ENCODE measurements at regions not wholly inside any gene's neighbourhood (a gene's known extent, or its start where the extent isn't known, plus 50 kb on each side); places are given as distances from the start of the nearest gene placed in this dataset.

- Histone ChIP-seq H3K27ac (ENCODE audit: low read depth in 1 of 2, low read length in 2 of 2) (no peak overlapping the region), H3K36me3 (ENCODE audit: control insufficient read depth in 4 of 4, insufficient read depth in 3 of 4, low read depth in 1 of 4, low read length in 3 of 4) (no peaks in the 10 kb centered on the region), H3K4me3 (ENCODE audit: low read depth in 1 of 3, low read length in 3 of 3) (no peak overlapping the region), H3K9ac (ENCODE audit: low read depth in 1 of 2, low read length in 2 of 2) (no peak overlapping the region), H3K4me1 (ENCODE audit: control insufficient read depth in 4 of 4, insufficient read depth in 4 of 4, low read length in 3 of 4) (peaks cover 0 to 9% (median 7%) of the 10 kb centered on the region in 4 donors), H3K9me3 (ENCODE audit: control insufficient read depth in 4 of 4, low read length in 3 of 4) (no peaks in the 10 kb centered on the region), H3K27me3 (ENCODE audit: control insufficient read depth in 4 of 4, insufficient read depth in 4 of 4, low read length in 3 of 4) (no peaks in the 10 kb centered on the region)
- DNase-seq (ENCODE audit: low spot score): no peak
- WGBS: 70% methylated on average over 3 of the region's 3 CpGs
- TF ChIP-seq, protein P1, sequence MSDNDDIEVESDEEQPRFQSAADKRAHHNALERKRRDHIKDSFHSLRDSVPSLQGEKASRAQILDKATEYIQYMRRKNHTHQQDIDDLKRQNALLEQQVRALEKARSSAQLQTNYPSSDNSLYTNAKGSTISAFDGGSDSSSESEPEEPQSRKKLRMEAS (IDR thresholded peaks at IDR 0.05): no peak
- no peak for TF ChIP-seq FOXA1 (IDR thresholded peaks at IDR 0.05)
- TF ChIP-seq RAD21 (IDR thresholded peaks at IDR 0.05): no peak
- no peak for TF ChIP-seq TAF1 (conservative IDR thresholded peaks at IDR 0.05)
- TF ChIP-seq GABPA (IDR thresholded peaks at IDR 0.05 in 1 of 2, conservative IDR thresholded peaks at IDR 0.05 in 1 of 2): no peak
- TF ChIP-seq EGR1 (IDR thresholded peaks at IDR 0.05; ENCODE audit: low read depth in 2 of 2): no peak
- TF ChIP-seq SP1 (IDR thresholded peaks at IDR 0.05): no peak
Measured at GRCh38 chr14:100435459-100435858, 112.3 kb downstream of the SLC25A47 start.

DNA sequence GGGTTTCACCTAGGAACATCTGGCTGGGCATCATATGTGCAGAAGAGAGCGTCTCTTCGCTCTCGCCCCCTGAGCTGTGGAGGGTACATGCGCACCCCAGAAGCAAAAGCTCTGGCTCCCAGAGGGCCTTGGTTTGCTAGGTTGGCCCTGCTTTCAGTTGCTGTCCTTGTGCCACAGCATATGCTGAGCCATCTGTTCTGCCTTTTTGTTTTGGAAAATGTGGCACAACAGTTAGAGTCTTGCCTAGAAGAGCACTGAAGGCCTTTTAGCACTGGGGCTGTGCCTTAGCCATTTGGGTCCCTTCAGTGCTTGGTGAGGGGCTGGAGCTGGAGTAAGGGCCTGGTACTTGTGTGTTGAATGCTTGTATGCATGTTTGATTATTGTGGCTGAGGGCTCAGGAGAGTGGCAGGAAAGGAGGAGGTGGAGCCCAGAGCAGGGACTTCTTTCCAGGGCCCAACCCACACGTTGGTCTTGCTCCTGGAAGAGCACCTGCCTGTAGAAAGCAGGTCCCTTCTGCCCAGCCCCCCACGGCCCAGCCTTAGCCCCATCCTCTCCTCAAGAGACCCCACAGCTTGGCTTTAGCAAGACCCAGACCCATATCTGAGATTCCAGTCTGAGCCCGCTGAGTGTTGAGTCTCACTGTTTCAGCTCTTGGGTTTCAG is 113.7 kb downstream of the SLC25A47 start:
- WGBS: 95% methylated on average over 7 of the region's 7 CpGs
- no peak for TF ChIP-seq EGR1 (IDR thresholded peaks at IDR 0.05; ENCODE audit: low read depth in 2 of 2)
- TF ChIP-seq, protein P2, sequence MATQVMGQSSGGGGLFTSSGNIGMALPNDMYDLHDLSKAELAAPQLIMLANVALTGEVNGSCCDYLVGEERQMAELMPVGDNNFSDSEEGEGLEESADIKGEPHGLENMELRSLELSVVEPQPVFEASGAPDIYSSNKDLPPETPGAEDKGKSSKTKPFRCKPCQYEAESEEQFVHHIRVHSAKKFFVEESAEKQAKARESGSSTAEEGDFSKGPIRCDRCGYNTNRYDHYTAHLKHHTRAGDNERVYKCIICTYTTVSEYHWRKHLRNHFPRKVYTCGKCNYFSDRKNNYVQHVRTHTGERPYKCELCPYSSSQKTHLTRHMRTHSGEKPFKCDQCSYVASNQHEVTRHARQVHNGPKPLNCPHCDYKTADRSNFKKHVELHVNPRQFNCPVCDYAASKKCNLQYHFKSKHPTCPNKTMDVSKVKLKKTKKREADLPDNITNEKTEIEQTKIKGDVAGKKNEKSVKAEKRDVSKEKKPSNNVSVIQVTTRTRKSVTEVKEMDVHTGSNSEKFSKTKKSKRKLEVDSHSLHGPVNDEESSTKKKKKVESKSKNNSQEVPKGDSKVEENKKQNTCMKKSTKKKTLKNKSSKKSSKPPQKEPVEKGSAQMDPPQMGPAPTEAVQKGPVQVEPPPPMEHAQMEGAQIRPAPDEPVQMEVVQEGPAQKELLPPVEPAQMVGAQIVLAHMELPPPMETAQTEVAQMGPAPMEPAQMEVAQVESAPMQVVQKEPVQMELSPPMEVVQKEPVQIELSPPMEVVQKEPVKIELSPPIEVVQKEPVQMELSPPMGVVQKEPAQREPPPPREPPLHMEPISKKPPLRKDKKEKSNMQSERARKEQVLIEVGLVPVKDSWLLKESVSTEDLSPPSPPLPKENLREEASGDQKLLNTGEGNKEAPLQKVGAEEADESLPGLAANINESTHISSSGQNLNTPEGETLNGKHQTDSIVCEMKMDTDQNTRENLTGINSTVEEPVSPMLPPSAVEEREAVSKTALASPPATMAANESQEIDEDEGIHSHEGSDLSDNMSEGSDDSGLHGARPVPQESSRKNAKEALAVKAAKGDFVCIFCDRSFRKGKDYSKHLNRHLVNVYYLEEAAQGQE (IDR thresholded peaks at IDR 0.05): no peak
- no peak for TF ChIP-seq GABPA (IDR thresholded peaks at IDR 0.05 in 1 of 2, conservative IDR thresholded peaks at IDR 0.05 in 1 of 2)
- TF ChIP-seq, protein P3, sequence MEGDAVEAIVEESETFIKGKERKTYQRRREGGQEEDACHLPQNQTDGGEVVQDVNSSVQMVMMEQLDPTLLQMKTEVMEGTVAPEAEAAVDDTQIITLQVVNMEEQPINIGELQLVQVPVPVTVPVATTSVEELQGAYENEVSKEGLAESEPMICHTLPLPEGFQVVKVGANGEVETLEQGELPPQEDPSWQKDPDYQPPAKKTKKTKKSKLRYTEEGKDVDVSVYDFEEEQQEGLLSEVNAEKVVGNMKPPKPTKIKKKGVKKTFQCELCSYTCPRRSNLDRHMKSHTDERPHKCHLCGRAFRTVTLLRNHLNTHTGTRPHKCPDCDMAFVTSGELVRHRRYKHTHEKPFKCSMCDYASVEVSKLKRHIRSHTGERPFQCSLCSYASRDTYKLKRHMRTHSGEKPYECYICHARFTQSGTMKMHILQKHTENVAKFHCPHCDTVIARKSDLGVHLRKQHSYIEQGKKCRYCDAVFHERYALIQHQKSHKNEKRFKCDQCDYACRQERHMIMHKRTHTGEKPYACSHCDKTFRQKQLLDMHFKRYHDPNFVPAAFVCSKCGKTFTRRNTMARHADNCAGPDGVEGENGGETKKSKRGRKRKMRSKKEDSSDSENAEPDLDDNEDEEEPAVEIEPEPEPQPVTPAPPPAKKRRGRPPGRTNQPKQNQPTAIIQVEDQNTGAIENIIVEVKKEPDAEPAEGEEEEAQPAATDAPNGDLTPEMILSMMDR (IDR thresholded peaks at IDR 0.05; ENCODE audit: low read depth, low read length, missing input control): no peak
- no peak for TF ChIP-seq HNF4A (conservative IDR thresholded peaks at IDR 0.05)
- TF ChIP-seq JUND (IDR thresholded peaks at IDR 0.05): no peak
- TF ChIP-seq, protein P4, sequence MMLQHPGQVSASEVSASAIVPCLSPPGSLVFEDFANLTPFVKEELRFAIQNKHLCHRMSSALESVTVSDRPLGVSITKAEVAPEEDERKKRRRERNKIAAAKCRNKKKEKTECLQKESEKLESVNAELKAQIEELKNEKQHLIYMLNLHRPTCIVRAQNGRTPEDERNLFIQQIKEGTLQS (IDR thresholded peaks at IDR 0.05): no peak
- TF ChIP-seq FOXA2 (IDR thresholded peaks at IDR 0.05): no peak
- TF ChIP-seq SP1 (IDR thresholded peaks at IDR 0.05): no peak

More for the DNA sequence above, 113.7 kb downstream of the SLC25A47 start:
- H3K27me3 ChIP-seq (ENCODE audit: control insufficient read depth in 4 of 4, insufficient read depth in 4 of 4, low read length in 3 of 4): no peaks in the 10 kb centered on the region
- H3K4me3 ChIP-seq (ENCODE audit: low read depth in 1 of 3, low read length in 3 of 3): no peak overlapping the region
- H3K4me1 ChIP-seq (ENCODE audit: control insufficient read depth in 4 of 4, insufficient read depth in 4 of 4, low read length in 3 of 4): peaks cover 0 to 9% (median 7%) of the 10 kb centered on the region in 4 donors
- no peak overlapping the region for H3K27ac ChIP-seq (ENCODE audit: low read depth in 1 of 2, low read length in 2 of 2)
- DNase-seq (ENCODE audit: low spot score): no peak
- no peaks in the 10 kb centered on the region for H3K9me3 ChIP-seq (ENCODE audit: control insufficient read depth in 4 of 4, low read length in 3 of 4)
- H3K9ac ChIP-seq (ENCODE audit: low read depth in 1 of 2, low read length in 2 of 2): no peak overlapping the region
- no peaks in the 10 kb centered on the region for H3K36me3 ChIP-seq (ENCODE audit: control insufficient read depth in 4 of 4, insufficient read depth in 3 of 4, low read depth in 1 of 4, low read length in 3 of 4)

Data from liver (tissue), 8 donors.